ENCODE measurements at regions not wholly inside any gene's neighbourhood (a gene's known extent, or its start where the extent isn't known, plus 50 kb on each side); places are given as distances from the start of the nearest gene placed in this dataset.

DNA sequence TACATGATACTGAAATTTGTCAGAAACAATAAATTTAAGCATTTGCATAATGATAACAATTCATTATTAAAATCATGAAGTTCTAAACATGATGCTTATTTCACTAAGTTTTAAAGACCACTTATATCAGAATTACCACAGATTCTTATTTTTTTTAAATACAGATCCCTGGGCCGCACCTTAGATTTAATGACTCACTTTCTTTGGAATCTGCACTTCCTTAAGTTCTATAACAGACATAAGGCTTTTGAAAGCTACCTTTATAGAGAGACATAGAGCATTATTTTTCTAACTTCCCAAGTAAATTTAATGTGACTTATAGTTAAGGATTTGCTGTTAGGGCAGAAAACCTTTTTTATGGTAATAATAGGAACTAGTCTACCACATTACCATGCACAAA is 214.9 kb downstream of the IPMK start:
- TF ChIP-seq ZNF850 (CRISPR knock-in tag; conservative IDR thresholded peaks at IDR 0.05), result no peak
- no peak for TF ChIP-seq POLR2AphosphoS5 (IDR thresholded peaks at IDR 0.05; ENCODE audit: low read depth, low read length)
- TF ChIP-seq CTCF (CRISPR knock-in tag; IDR thresholded peaks at IDR 0.05), result no peak
- TF ChIP-seq, protein P1, sequence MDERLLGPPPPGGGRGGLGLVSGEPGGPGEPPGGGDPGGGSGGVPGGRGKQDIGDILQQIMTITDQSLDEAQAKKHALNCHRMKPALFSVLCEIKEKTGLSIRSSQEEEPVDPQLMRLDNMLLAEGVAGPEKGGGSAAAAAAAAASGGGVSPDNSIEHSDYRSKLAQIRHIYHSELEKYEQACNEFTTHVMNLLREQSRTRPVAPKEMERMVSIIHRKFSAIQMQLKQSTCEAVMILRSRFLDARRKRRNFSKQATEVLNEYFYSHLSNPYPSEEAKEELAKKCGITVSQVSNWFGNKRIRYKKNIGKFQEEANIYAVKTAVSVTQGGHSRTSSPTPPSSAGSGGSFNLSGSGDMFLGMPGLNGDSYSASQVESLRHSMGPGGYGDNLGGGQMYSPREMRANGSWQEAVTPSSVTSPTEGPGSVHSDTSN (CRISPR knock-in tag; IDR thresholded peaks at IDR 0.05), result no peak
- no peak for TF ChIP-seq POLR2A (IDR thresholded peaks at IDR 0.05; ENCODE audit: insufficient read depth in 1 of 2, low read depth in 2 of 2, low read length in 2 of 2)
- TF ChIP-seq, protein P2, sequence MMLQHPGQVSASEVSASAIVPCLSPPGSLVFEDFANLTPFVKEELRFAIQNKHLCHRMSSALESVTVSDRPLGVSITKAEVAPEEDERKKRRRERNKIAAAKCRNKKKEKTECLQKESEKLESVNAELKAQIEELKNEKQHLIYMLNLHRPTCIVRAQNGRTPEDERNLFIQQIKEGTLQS (CRISPR knock-in tag; IDR thresholded peaks at IDR 0.05), result no peak

Data from HepG2 (cell line).